NCI-H446 treated with DMSO at 0.1 percent for 48 hours (cell line): ENCODE measurements at regions not wholly inside any gene's neighbourhood (a gene's known extent, or its start where the extent isn't known, plus 50 kb on each side); places are given as distances from the start of the nearest gene placed in this dataset.
A peak's percentile ranks its signal among the peaks of the same experiment; 100 is the strongest.

ENCODE experiments used
- DNase-seq: peaks from one replicate; lab custom pipeline; 2025; lab: John Stamatoyannopoulos, UW

- no peak for DNase-seq
Measured at GRCh38 chr1:164308101-164308500, 250.9 kb upstream of the PBX1 start.

- DNase-seq: no peak
Measured at GRCh38 chr1:164310166-164310565, 248.8 kb upstream of the PBX1 start.

GRCh38 chr1:164311377-164311776 is 247.6 kb upstream of the PBX1 start:
- DNase-seq: no peak

GRCh38 chr1:164320790-164321731 is 237.9 kb upstream of the PBX1 start:
- no peak for DNase-seq

- DNase-seq: no peak
Measured at GRCh38 chr1:164325786-164326185, 233.2 kb upstream of the PBX1 start.

- DNase-seq: no peak
Measured at GRCh38 chr1:164333387-164333786, 225.6 kb upstream of the PBX1 start.

- DNase-seq: no peak
Measured at GRCh38 chr1:164337394-164337793, 221.6 kb upstream of the PBX1 start.

- DNase-seq: no peak
Measured at GRCh38 chr1:164337885-164338284, 221.1 kb upstream of the PBX1 start.

GRCh38 chr1:164343189-164343588 is 215.8 kb upstream of the PBX1 start:
- DNase-seq: no peak

- no peak for DNase-seq
Measured at GRCh38 chr1:164347980-164348379, 211.0 kb upstream of the PBX1 start.

- DNase-seq: no peak
Measured at GRCh38 chr1:164356511-164356910, 202.5 kb upstream of the PBX1 start.

GRCh38 chr1:164360265-164360664 is 198.7 kb upstream of the PBX1 start:
- DNase-seq: no peak

GRCh38 chr1:164361927-164362326 is 197.1 kb upstream of the PBX1 start:
- DNase-seq: no peak

GRCh38 chr1:164363980-164364379 is 195.0 kb upstream of the PBX1 start:
- DNase-seq: peak; percentile 59

- DNase-seq: no peak
Measured at GRCh38 chr1:164366014-164366413, 193.0 kb upstream of the PBX1 start.

GRCh38 chr1:164369698-164370365 is 189.2 kb upstream of the PBX1 start:
- no peak for DNase-seq

- peak; percentile 98 for DNase-seq
Measured at GRCh38 chr1:164380893-164381292, 178.1 kb upstream of the PBX1 start.

GRCh38 chr1:164382384-164382783 is 176.6 kb upstream of the PBX1 start:
- DNase-seq: no peak

- no peak for DNase-seq
Measured at GRCh38 chr1:164384262-164384661, 174.7 kb upstream of the PBX1 start.

GRCh38 chr1:164417016-164417704 is 141.8 kb upstream of the PBX1 start:
- DNase-seq: no peak

GRCh38 chr1:164423136-164423535 is 135.8 kb upstream of the PBX1 start:
- DNase-seq: no peak

GRCh38 chr1:164433141-164433817 is 125.7 kb upstream of the PBX1 start:
- no peak for DNase-seq
